ENCODE measurements at regions not wholly inside any gene's neighbourhood (a gene's known extent, or its start where the extent isn't known, plus 50 kb on each side); places are given as distances from the start of the nearest gene placed in this dataset.

- TF ChIP-seq SUZ12 (IDR thresholded peaks at IDR 0.05) (no peak), SP1 (IDR thresholded peaks at IDR 0.05) (no peak), ELF4 (IDR thresholded peaks at IDR 0.05) (no peak), ZNF384 (IDR thresholded peaks at IDR 0.05) (no peak), FOXK2 (IDR thresholded peaks at IDR 0.05) (no peak), CTBP1 (IDR thresholded peaks at IDR 0.05; ENCODE audit: borderline replicate concordance) (no peak)
Measured at GRCh38 chr10:31644931-31645633, 283.5 kb downstream of the ARHGAP12 start.
